ENCODE measurements at regions not wholly inside any gene's neighbourhood (a gene's known extent, or its start where the extent isn't known, plus 50 kb on each side); places are given as distances from the start of the nearest gene placed in this dataset.

GRCh38 chr2:8312221-8312620 lies 369.6 kb upstream of the ID2 start:
- 93 to 100% methylated on average over 3 of the region's 3 CpGs for WGBS, 2 donors
- Histone ChIP-seq H3K9me3 (no peaks in the 10 kb centered on the region), H3K27ac (no peak overlapping the region), H3K4me3 (replicated peaks in 1 of 3) (no peak overlapping the region), H3K27me3 (no peaks in the 10 kb centered on the region), H3K36me3 (no peaks in the 10 kb centered on the region), H3K4me1 (peaks cover 0 to 4% of the 10 kb centered on the region in 2 donors)
- intact Hi-C loops (cut with DNase I), result no loop called here
- TF ChIP-seq POLR2A (IDR thresholded peaks at IDR 0.05), result no peak
- TF ChIP-seq CTCF (IDR thresholded peaks at IDR 0.05), result no peak
- DNase-seq, result no peak

- peak in 1 of 2 donors; percentile 23 for DNase-seq
- 79 to 80% methylated on average over 8 of the region's 8 CpGs for WGBS, 2 donors
- no peak for TF ChIP-seq POLR2A (IDR thresholded peaks at IDR 0.05)
- TF ChIP-seq CTCF (IDR thresholded peaks at IDR 0.05), result no peak
- Histone ChIP-seq H3K36me3 (no peaks in the 10 kb centered on the region), H3K4me3 (replicated peaks in 1 of 3) (no peak overlapping the region), H3K9me3 (no peaks in the 10 kb centered on the region), H3K27ac (no peak overlapping the region), H3K4me1 (peaks cover 0 to 4% of the 10 kb centered on the region in 2 donors), H3K27me3 (no peaks in the 10 kb centered on the region)
- intact Hi-C loops (cut with DNase I), result no loop called here
Observed at GRCh38 chr2:8312861-8313830, 368.7 kb upstream of the ID2 start.

GRCh38 chr2:8314063-8314462 lies 367.8 kb upstream of the ID2 start:
- Histone ChIP-seq H3K36me3 (no peaks in the 10 kb centered on the region), H3K27me3 (no peaks in the 10 kb centered on the region), H3K4me3 (replicated peaks in 1 of 3) (no peak overlapping the region), H3K4me1 (peaks cover 0 to 4% of the 10 kb centered on the region in 2 donors), H3K27ac (no peak overlapping the region), H3K9me3 (no peaks in the 10 kb centered on the region)
- 81 to 92% methylated on average over 3 of the region's 3 CpGs for WGBS, 2 donors
- intact Hi-C loops (cut with DNase I), result no loop called here
- DNase-seq, result no peak
- TF ChIP-seq CTCF (IDR thresholded peaks at IDR 0.05), result no peak
- no peak for TF ChIP-seq POLR2A (IDR thresholded peaks at IDR 0.05)

- Histone ChIP-seq H3K9me3 (no peaks in the 10 kb centered on the region), H3K4me3 (replicated peaks in 1 of 3) (no peak overlapping the region), H3K27ac (no peak overlapping the region), H3K36me3 (no peaks in the 10 kb centered on the region), H3K4me1 (peaks cover 0 to 4% of the 10 kb centered on the region in 2 donors), H3K27me3 (no peaks in the 10 kb centered on the region)
- no peak for TF ChIP-seq CTCF (IDR thresholded peaks at IDR 0.05)
- no peak for TF ChIP-seq POLR2A (IDR thresholded peaks at IDR 0.05)
- intact Hi-C loops (cut with DNase I), result no loop called here
- no peak for DNase-seq
- 89 to 90% methylated on average over 7 of the region's 7 CpGs for WGBS, 2 donors
Observed at GRCh38 chr2:8315531-8316165, 366.2 kb upstream of the ID2 start.

- intact Hi-C loops (cut with DNase I), result no loop called here
- WGBS, 2 donors, result 76 to 85% methylated on average over 1 of the region's 1 CpG
Observed at GRCh38 chr2:8316356-8316755, 365.5 kb upstream of the ID2 start.

More at GRCh38 chr2:8316356-8316755, 365.5 kb upstream of the ID2 start:
- H3K27me3 ChIP-seq, result no peaks in the 10 kb centered on the region
- H3K9me3 ChIP-seq, result no peaks in the 10 kb centered on the region
- H3K27ac ChIP-seq, result no peak overlapping the region
- H3K4me3 ChIP-seq (replicated peaks in 1 of 3), result no peak overlapping the region
- peaks cover 0 to 4% of the 10 kb centered on the region in 2 donors for H3K4me1 ChIP-seq
- H3K36me3 ChIP-seq, result no peaks in the 10 kb centered on the region
- TF ChIP-seq POLR2A (IDR thresholded peaks at IDR 0.05) (no peak), CTCF (IDR thresholded peaks at IDR 0.05) (no peak)
- DNase-seq, result no peak
